Epithelial cell of proximal tubule (primary cell): ENCODE measurements at regions not wholly inside any gene's neighbourhood (a gene's known extent, or its start where the extent isn't known, plus 50 kb on each side); places are given as distances from the start of the nearest gene placed in this dataset.
"Not testable (repeated sequence)": the region's sequence is repeated elsewhere in the genome, so short reads cannot be mapped to it uniquely, and the experiment has no call there.

ENCODE experiments used
- DNase-seq: peaks from one replicate; pipeline ENCODE4 v3.0.0-alpha.2; 2011; ENCODE audit warnings: low read depth
- H3K4me3 ChIP-seq: 2 replicates; pipeline ENCODE4 v1.5.1; 2011; ENCODE audit warnings: low read depth, mild to moderate bottlenecking, low read length
- CTCF ChIP-seq: conservative IDR thresholded peaks from 2 replicates; pipeline ENCODE4 v1.5.1; 2012; ENCODE audit warnings: low read depth, mild to moderate bottlenecking, low read length

GRCh38 chr17:22044706-22045246 is 352.5 kb downstream of the KCNJ18 start:
- DNase-seq, H3K4me3 ChIP-seq: not testable (repeated sequence)

GRCh38 chr17:22047521-22047920 is 355.2 kb downstream of the KCNJ18 start:
- DNase-seq, H3K4me3 ChIP-seq: not testable (repeated sequence)

- DNase-seq, H3K4me3 ChIP-seq: not testable (repeated sequence)
Observed at GRCh38 chr17:22048226-22048625, 355.9 kb downstream of the KCNJ18 start.

GRCh38 chr17:22050766-22051165 is 358.4 kb downstream of the KCNJ18 start:
- DNase-seq, H3K4me3 ChIP-seq: not testable (repeated sequence)

GRCh38 chr17:22052715-22053114 is 360.4 kb downstream of the KCNJ18 start:
- not testable (repeated sequence) for H3K4me3 ChIP-seq, DNase-seq

- H3K4me3 ChIP-seq, DNase-seq: not testable (repeated sequence)
Observed at GRCh38 chr17:22056566-22056965, 364.2 kb downstream of the KCNJ18 start.

GRCh38 chr17:22075918-22076317 is 383.6 kb downstream of the KCNJ18 start:
- not testable (repeated sequence) for DNase-seq, H3K4me3 ChIP-seq

GRCh38 chr17:22088589-22088988 is 396.3 kb downstream of the KCNJ18 start:
- H3K4me3 ChIP-seq, DNase-seq: not testable (repeated sequence)

GRCh38 chr17:22090263-22090935 is 398.1 kb downstream of the KCNJ18 start:
- H3K4me3 ChIP-seq = no peak overlapping the region
- no peak for DNase-seq
- no peak for TF ChIP-seq CTCF

GRCh38 chr17:22091041-22091679 is 398.8 kb downstream of the KCNJ18 start:
- DNase-seq, H3K4me3 ChIP-seq: not testable (repeated sequence)

GRCh38 chr17:22091840-22092239 is 399.5 kb downstream of the KCNJ18 start:
- DNase-seq, H3K4me3 ChIP-seq: not testable (repeated sequence)

GRCh38 chr17:22095414-22095813 is 403.1 kb downstream of the KCNJ18 start:
- DNase-seq, H3K4me3 ChIP-seq: not testable (repeated sequence)

GRCh38 chr17:22099633-22100032 is 407.3 kb downstream of the KCNJ18 start:
- not testable (repeated sequence) for DNase-seq, H3K4me3 ChIP-seq

- no peak for TF ChIP-seq CTCF
- no peak overlapping the region for H3K4me3 ChIP-seq
- DNase-seq = no peak
Observed at GRCh38 chr17:22102177-22102576, 409.9 kb downstream of the KCNJ18 start.

GRCh38 chr17:22116720-22117119 is 424.4 kb downstream of the KCNJ18 start:
- not testable (repeated sequence) for H3K4me3 ChIP-seq

GRCh38 chr17:22117401-22117800 is 425.1 kb downstream of the KCNJ18 start:
- not testable (repeated sequence) for DNase-seq, H3K4me3 ChIP-seq

More at GRCh38 chr17:22116720-22117119, 424.4 kb downstream of the KCNJ18 start:
- DNase-seq = not testable (repeated sequence)

GRCh38 chr17:22119016-22119415 is 426.7 kb downstream of the KCNJ18 start:
- not testable (repeated sequence) for H3K4me3 ChIP-seq, DNase-seq
